ENCODE measurements at regions not wholly inside any gene's neighbourhood (a gene's known extent, or its start where the extent isn't known, plus 50 kb on each side); places are given as distances from the start of the nearest gene placed in this dataset.
A peak's percentile ranks its signal among the peaks of the same experiment; 100 is the strongest.

- DNase-seq (ENCODE audit: low spot score): peak; percentile 7
Measured at GRCh38 chr5:106907979-106908378, 762.8 kb downstream of the EFNA5 start.

DNA sequence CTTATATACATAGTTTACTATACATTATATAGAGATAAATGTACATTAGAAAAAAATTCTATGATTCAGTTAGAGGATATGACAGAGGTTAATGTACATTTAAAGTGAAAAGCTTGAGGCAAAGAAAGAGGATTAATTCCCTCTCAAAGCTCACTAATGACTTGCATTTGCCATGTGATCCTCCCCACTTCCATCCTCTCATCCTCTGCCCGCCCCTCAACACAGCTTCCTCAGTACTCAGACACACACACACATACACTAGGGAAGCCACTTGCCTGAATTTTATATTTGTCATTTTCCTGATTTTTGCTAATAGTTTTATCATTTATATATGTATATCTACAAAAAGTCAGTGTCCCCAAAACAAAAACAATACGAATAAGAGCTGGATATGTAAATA lies 764.5 kb downstream of the EFNA5 start:
- no peak for DNase-seq (ENCODE audit: low spot score)

GRCh38 chr5:106894964-106895363 lies 775.8 kb downstream of the EFNA5 start:
- DNase-seq (ENCODE audit: low spot score): no peak

- DNase-seq (ENCODE audit: low spot score): no peak
Measured at GRCh38 chr5:106882035-106882434, 788.7 kb downstream of the EFNA5 start.

DNA sequence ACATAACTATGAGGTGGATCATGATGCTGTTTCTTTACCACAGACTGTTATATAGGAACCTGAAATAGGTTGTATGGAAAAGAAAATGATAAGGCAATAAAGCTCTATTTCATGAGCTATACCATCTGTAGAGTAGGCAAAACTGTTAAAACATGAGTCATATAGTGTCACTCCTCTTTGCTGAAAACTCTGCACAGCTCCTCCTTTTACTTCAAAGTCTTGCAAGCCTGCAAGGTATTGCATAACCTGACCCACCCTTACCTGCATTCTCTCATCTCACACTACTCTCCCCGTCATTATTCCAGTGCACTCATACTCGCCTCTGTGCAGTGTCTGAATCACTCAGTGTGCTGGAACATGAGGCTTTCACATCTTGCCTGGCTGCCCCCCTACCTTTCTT lies 790.1 kb downstream of the EFNA5 start:
- DNase-seq (ENCODE audit: low spot score): peak; percentile 13

DNA sequence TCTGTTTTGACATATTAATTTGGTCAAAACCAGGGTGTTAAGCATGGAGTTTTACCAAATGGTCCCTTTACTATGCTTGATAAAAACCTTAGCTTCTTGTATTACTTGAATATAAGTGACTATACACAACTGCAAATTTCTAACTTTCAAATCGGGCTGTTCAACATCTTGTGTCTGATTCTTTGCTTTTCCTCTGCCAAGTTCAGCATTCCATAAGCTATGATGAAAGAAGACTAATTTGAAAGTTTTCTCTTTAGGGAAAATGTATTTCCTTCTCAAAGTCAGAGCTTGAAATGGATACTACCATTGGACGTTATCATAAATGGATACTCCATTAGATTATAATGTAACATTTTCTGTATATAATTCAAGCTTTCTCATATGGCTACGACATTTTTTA lies 792.9 kb downstream of the EFNA5 start:
- DNase-seq (ENCODE audit: low spot score): peak; percentile 52

DNA sequence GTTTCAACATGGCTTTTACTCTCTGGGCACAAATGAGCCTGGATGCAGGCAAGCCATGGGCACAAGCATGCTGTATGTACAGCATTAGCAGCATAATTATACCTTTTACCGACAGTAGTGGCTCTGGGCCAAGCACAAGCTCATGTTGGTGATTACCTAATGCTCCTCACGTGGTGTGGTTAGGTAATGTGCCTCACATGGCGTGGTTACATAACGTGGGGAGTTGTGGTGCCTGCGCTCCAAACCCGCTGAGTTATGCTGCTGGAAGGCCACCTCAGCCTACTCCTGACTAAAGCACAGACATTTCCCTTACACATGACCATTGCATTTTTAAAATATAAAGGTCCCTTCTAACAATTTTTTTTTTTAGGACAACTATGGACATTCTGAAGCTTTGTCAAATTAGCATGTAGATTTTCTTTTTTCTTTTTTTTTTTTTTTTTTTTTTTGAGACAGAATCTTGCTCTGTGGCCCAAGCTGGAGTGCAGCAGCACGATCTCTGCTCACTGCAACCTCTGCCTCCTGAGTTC lies 794.0 kb downstream of the EFNA5 start:
- no peak for DNase-seq (ENCODE audit: low spot score)

- DNase-seq (ENCODE audit: low spot score): no peak
Measured at GRCh38 chr5:106876298-106876622, 794.5 kb downstream of the EFNA5 start.

- DNase-seq (ENCODE audit: low spot score): no peak
Measured at GRCh38 chr5:106875591-106876297, 795.0 kb downstream of the EFNA5 start.

DNA sequence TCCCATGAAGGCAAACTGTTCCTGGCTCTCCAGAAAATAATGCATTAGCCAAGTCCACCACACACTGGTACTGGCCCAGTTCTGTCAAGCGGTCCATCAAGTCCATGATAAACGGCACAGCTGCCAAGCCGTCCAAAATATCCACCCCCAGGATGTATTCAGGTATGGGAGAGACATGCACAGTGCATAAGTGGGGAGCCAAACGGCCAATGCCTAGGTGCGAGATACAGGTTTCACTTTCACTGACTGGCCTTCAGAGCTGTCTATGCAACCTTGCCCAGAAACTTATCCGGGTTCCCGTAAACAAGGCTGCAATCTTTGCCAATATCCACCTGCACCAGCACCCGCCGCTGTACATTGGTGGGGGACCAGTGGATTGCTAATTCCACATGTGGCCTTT lies 795.8 kb downstream of the EFNA5 start:
- no peak for DNase-seq (ENCODE audit: low spot score)

DNA sequence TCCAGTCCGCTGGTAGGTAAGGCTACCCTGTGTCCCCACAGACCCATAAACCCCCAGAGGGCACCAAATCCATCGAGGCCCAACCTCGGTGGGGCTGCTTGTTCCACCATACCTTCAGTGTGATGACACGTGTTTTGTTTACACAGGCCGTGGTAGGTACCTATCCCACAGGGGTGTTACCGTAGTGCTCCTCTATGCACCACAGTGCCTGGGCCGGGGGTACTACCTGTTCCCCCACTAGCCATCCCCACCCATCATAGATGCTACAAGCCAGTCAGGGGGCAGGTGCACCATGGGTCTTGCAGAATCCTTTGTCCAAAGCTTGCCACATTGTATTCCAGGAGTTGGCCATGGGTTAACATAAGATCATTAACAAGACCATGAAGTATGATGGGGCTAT lies 796.2 kb downstream of the EFNA5 start:
- DNase-seq (ENCODE audit: low spot score): no peak

- no peak for DNase-seq (ENCODE audit: low spot score)
Measured at GRCh38 chr5:106873568-106873967, 797.2 kb downstream of the EFNA5 start.

GRCh38 chr5:106865279-106865678 lies 805.5 kb downstream of the EFNA5 start:
- DNase-seq (ENCODE audit: low spot score): no peak

GRCh38 chr5:106862450-106863193 lies 808.1 kb downstream of the EFNA5 start:
- no peak for DNase-seq (ENCODE audit: low spot score)

DNA sequence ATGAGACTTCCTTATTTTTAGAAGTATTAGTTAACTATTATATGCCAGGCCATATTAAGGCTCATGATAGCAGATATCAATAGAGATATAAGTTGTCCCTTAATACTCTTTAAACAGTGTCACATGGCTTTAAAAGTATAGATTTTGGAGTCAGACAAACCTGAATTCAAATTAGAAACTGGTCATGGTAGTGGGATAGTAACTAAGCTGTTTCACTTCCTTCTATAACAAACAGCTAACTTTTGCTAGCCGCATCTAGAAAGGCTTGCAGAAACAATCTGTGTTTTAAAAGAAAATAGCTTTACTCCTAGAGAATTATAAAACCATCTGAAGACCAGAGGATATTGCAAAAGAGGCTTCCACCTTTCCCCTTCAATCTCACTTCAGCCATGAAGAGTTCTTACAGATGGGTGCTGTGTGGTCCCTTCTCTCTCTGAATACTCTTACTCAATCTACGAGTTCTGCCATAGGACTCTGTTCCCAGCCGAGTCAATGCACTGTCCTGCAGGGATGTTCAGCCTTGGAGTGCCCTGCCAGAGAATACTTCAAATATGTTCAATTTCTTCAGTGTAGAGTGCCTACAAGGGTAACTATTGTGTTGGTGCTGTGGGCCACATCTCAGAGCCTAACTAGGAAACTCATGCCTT lies 810.2 kb downstream of the EFNA5 start:
- no peak for DNase-seq (ENCODE audit: low spot score)

GRCh38 chr5:106858616-106859015 lies 812.1 kb downstream of the EFNA5 start:
- DNase-seq (ENCODE audit: low spot score): no peak

DNA sequence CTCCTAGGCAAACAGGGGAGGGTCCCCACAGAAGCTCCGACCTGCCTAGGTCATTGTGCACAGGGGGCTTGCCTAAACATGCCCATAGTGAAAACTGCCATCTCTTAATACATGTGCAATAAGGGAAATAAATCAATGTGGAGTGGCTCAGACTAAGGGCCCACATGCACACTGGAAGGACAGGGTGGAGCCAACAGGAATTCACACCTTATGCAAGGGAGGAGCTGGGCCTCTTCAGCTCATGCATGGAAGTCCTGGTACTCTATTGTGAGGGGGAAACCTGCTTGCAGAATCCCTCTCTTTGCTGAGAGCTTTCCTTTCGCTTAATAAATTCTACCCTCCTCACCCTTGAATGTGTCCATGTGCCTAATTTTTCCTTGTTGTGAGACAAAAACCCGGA lies 815.8 kb downstream of the EFNA5 start:
- DNase-seq (ENCODE audit: low spot score): no peak

- DNase-seq (ENCODE audit: low spot score): no peak
Measured at GRCh38 chr5:106854105-106854687, 816.5 kb downstream of the EFNA5 start.

DNA sequence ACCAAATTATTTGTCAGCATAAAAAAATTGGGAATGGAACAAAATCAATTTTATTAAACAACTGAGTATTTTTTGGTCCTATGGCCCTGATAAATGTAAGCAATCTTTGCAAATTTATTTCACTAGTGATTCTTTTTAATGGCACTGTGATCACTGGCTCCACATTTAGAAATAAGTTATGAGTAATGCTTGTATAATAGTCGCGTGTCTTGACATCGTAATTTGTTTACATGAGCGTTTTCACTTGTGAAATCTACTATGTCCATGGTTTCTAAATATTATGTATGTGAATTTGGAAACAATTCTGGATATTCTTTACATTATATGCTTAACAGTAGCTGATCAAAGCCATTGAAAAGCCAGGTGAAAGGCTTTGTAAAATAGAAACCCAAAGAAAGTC lies 817.5 kb downstream of the EFNA5 start:
- DNase-seq (ENCODE audit: low spot score): no peak

DNA sequence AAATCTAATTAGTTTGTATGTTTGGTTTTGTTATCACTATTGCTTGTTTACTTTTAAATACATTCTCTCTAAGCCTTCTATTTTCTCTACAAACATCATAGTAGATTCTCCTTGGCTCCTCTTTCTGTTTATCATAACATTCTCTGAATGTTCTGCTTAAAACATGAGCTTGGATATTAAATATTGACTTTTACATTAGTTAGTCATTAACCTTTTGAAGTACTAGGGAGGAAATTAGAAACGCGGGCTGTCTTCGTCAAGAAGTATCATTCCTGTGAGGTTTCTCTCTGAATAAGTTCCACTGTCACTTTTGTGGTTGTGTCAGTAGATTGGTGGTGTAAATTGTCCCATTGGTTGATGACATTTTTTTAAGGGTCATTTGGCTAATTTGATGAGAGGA lies 821.5 kb downstream of the EFNA5 start:
- DNase-seq (ENCODE audit: low spot score): no peak

DNA sequence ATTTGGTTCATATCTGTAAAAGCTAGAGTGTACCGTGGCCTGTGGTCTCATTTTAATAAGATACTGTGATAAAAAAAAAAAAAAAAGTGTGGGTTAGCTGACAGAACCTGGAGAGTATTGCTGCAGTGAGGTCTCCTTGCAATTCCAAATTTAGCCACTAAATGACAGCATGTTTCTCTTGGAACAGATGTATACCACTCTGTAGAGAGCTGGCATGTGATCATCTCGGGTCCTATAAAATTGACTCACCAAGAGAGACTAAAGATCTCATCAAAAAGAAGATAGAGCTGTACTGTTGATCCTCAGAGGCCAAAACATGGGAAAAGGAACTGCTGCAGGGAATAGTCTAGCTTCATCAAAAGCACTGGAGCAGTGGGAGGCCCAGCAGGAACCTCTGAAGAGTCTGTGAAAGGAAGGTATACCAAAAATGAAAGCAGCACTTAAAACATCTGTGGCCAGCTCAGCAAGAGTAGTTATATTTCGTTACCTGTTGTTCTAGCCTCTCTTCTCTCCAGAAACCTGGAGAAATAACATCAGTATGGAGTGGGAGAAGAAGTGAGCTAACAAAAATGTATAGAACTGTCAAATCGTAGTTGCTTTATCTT lies 826.8 kb downstream of the EFNA5 start:
- DNase-seq (ENCODE audit: low spot score): no peak

- DNase-seq (ENCODE audit: low spot score): no peak
Measured at GRCh38 chr5:106833517-106833916, 837.2 kb downstream of the EFNA5 start.

All from umbilical cord (tissue), 1 donor.